Aorta (tissue), 5 donors: ENCODE measurements at regions not wholly inside any gene's neighbourhood (a gene's known extent, or its start where the extent isn't known, plus 50 kb on each side); places are given as distances from the start of the nearest gene placed in this dataset.

Experiments
- ATAC-seq: fragments of 200-7000 bp; cut with Tn5 transposase; one replicate; pipeline ENCODE4 v1.9.1; 2022; ENCODE audit warnings: moderate library complexity; ENCODE audit not compliant: low FRiP score
- DNase-seq, 2 donors: peaks; one replicate each; pipeline ENCODE4 v3.0.0-alpha.2; 2020
- H3K27ac ChIP-seq, 2 donors: one replicate each; pipeline ENCODE4 v1.5.1; 2013; ENCODE audit warnings: low read length in 2 of 2, mild to moderate bottlenecking in 2 of 2, moderate library complexity in 2 of 2, control low read depth in 1 of 2, inconsistent platforms in 1 of 2, low read depth in 1 of 2
- H3K27me3 ChIP-seq, 2 donors: one replicate each; pipeline ENCODE4 v1.6.1; 2013; ENCODE audit warnings: control low read depth in 1 of 2, low read length in 1 of 2, mild to moderate bottlenecking in 1 of 2, moderate library complexity in 1 of 2; ENCODE audit not compliant: insufficient read depth in 2 of 2, control insufficient read depth in 1 of 2
- H3K36me3 ChIP-seq, 2 donors: one replicate each; pipeline ENCODE4 v1.6.1; 2013; ENCODE audit warnings: control low read depth in 1 of 2, low read length in 1 of 2, mild to moderate bottlenecking in 1 of 2; ENCODE audit not compliant: insufficient read depth in 2 of 2, control insufficient read depth in 1 of 2
- H3K4me1 ChIP-seq, 2 donors: one replicate each; pipeline ENCODE4 v1.6.1; 2013; ENCODE audit warnings: low read length in 2 of 2, control low read depth in 1 of 2, mild to moderate bottlenecking in 1 of 2, moderate library complexity in 1 of 2; ENCODE audit not compliant: insufficient read depth in 2 of 2, control insufficient read depth in 1 of 2
- H3K4me3 ChIP-seq, 2 donors: one replicate each; pipeline ENCODE4 v1.5.1; 2013; ENCODE audit warnings: low read length in 2 of 2, control low read depth in 1 of 2, mild to moderate bottlenecking in 1 of 2
- H3K9me3 ChIP-seq: one replicate; pipeline ENCODE4 v1.6.1; 2013; ENCODE audit warnings: mild to moderate bottlenecking, low read length; ENCODE audit not compliant: control insufficient read depth
- WGBS, 2 donors: extraction: QIAGEN DNeasy Blood & Tissue Kit; methylation state at CpG; one replicate each; pipeline ENCODE4 v1.1.7; 2013; 5-methylcytosine and 5-hydroxymethylcytosine counted together
- intact Hi-C, 2 donors: fragments of 100-400 bp; cut with DNase I; formaldehyde crosslinking; loops; one replicate each; pipeline versions ENCODE4 v1.14.2 to v1.15.0; 2022
- donor health status: healthy with polysubstance abuse.
- donor health status: Bipolar disorder and iron deficiency.
- donor health status: DM: no; HTN: no; CAD: no.
- donor health status: DM: no; HTN: no; CAD: no.
- donor health status: DM: yes; HTN: yes; CAD: no.

- Histone ChIP-seq H3K9me3 (peaks cover 1% of the 10 kb centered on the region), H3K27ac (no peak overlapping the region), H3K4me3 (no peak overlapping the region), H3K27me3 (no peaks in the 10 kb centered on the region), H3K4me1 (no peaks in the 10 kb centered on the region), H3K36me3 (no peaks in the 10 kb centered on the region)
- WGBS, 2 donors = 12 to 15% methylated on average over 2 of the region's 2 CpGs
- ATAC-seq = no peak
- intact Hi-C loops = no loop called here
- no peak for DNase-seq
Measured at GRCh38 chr10:111705021-111705420, 478.5 kb downstream of the GPAM start.

- H3K4me1 ChIP-seq = no peaks in the 10 kb centered on the region
- H3K4me3 ChIP-seq = no peak overlapping the region
- DNase-seq = no peak
- H3K27me3 ChIP-seq = no peaks in the 10 kb centered on the region
- no peaks in the 10 kb centered on the region for H3K36me3 ChIP-seq
- peaks cover 1% of the 10 kb centered on the region for H3K9me3 ChIP-seq
- no peak overlapping the region for H3K27ac ChIP-seq
- no peak for ATAC-seq
- WGBS, 2 donors = 93 to 96% methylated on average over 4 of the region's 4 CpGs
- intact Hi-C loops = no loop called here
Measured at GRCh38 chr10:111706331-111706730, 477.2 kb downstream of the GPAM start.

DNA sequence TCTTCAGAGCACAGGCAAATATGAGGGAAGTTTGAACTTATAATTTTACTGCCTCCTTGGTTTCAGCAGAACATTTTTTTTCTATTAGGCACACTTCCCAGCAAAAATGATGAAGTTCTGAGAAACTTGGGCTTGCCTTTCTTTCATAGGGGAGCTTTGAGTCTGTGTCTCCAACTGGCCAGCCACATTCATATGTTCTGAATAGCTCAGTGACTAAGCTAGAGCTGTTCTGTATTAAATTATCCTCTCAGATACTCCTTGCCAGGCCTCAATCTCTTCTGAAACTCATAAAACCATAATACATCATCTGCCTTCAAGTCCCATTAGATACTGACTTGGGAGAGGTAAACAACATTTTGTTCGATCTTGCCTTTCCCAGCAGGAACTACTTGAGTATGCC is 476.5 kb downstream of the GPAM start:
- H3K4me3 ChIP-seq = no peak overlapping the region
- WGBS, 2 donors = 44 to 48% methylated on average over 1 of the region's 1 CpG
- H3K9me3 ChIP-seq = peaks cover 3% of the 10 kb centered on the region
- DNase-seq (no peak), ATAC-seq (peak; percentile 51)
- H3K27me3 ChIP-seq = no peaks in the 10 kb centered on the region
- intact Hi-C loops = no loop called here
- no peaks in the 10 kb centered on the region for H3K4me1 ChIP-seq
- H3K27ac ChIP-seq = no peak overlapping the region
- H3K36me3 ChIP-seq = no peaks in the 10 kb centered on the region

- intact Hi-C loops = no loop called here
- Histone ChIP-seq H3K27me3 (no peaks in the 10 kb centered on the region), H3K36me3 (no peaks in the 10 kb centered on the region), H3K9me3 (peaks cover 5% of the 10 kb centered on the region), H3K27ac (no peak overlapping the region), H3K4me3 (no peak overlapping the region), H3K4me1 (no peaks in the 10 kb centered on the region)
- no peak for DNase-seq
- 64 to 67% methylated on average over 4 of the region's 4 CpGs for WGBS, 2 donors
- no peak for ATAC-seq
Measured at GRCh38 chr10:111709603-111710002, 474.0 kb downstream of the GPAM start.

GRCh38 chr10:111716032-111716431 is 467.5 kb downstream of the GPAM start:
- ATAC-seq (no peak), DNase-seq (no peak)
- H3K27me3 ChIP-seq = no peaks in the 10 kb centered on the region
- H3K4me3 ChIP-seq = no peak overlapping the region
- peaks cover 3% of the 10 kb centered on the region for H3K9me3 ChIP-seq
- H3K36me3 ChIP-seq = no peaks in the 10 kb centered on the region
- H3K27ac ChIP-seq = no peak overlapping the region
- intact Hi-C loops = no loop called here
- no peaks in the 10 kb centered on the region for H3K4me1 ChIP-seq

GRCh38 chr10:111724121-111724520 is 459.4 kb downstream of the GPAM start:
- no peak for ATAC-seq
- WGBS, 2 donors = 59 to 66% methylated on average over 1 of the region's 1 CpG
- Histone ChIP-seq H3K9me3 (no peaks in the 10 kb centered on the region), H3K27ac (no peak overlapping the region), H3K4me3 (no peak overlapping the region), H3K4me1 (no peaks in the 10 kb centered on the region), H3K27me3 (no peaks in the 10 kb centered on the region), H3K36me3 (no peaks in the 10 kb centered on the region)
- DNase-seq = no peak
- intact Hi-C loops = no loop called here

- intact Hi-C loops = no loop called here
- Histone ChIP-seq H3K4me3 (no peak overlapping the region), H3K27me3 (no peaks in the 10 kb centered on the region), H3K4me1 (no peaks in the 10 kb centered on the region), H3K9me3 (no peaks in the 10 kb centered on the region), H3K36me3 (no peaks in the 10 kb centered on the region), H3K27ac (no peak overlapping the region)
- DNase-seq = no peak
- no peak for ATAC-seq
Measured at GRCh38 chr10:111725050-111725449, 458.5 kb downstream of the GPAM start.

GRCh38 chr10:111732166-111732785 is 451.3 kb downstream of the GPAM start:
- DNase-seq = no peak
- Histone ChIP-seq H3K27me3 (peaks cover 0 to 1% of the 10 kb centered on the region in 2 donors), H3K27ac (no peak overlapping the region), H3K4me1 (no peaks in the 10 kb centered on the region), H3K36me3 (no peaks in the 10 kb centered on the region), H3K4me3 (no peak overlapping the region), H3K9me3 (peaks cover 2% of the 10 kb centered on the region)
- intact Hi-C loops = no loop called here
- no peak for ATAC-seq
- WGBS, 2 donors = 63 to 67% methylated on average over 1 of the region's 1 CpG

DNA sequence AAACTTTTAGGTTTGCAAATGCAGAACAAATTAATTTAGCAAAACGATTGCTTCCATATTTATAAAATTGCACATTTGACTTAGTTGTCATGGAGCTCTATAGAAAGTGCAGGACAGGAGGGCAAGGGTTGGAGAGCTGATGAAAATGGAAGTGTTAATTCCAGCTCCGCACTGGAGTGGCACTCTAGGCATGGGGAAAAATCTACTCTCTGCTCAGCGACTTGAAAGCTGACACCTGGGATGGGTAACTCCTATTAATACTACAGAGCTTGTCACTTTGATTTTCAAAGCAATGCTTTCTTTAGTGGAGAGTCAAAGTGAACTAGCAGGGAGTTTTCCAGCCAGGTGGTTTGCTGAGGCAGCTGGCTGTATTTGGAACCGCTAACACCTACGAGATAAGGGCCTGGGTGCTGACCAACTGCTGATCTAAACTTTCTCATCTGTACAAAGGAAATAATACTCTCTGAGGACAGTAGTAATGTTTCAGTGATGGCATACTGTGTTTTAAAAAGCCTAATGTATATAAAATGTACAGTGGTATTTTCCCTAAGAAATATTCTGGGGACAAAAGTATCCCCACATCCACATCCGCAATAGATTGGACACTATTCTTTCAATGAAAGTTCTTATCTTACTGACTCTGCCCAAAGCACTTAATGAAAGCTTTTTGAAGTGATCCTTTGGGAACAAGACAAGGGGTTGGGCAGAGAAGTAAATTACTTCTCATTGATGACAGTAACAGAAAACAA is 444.3 kb downstream of the GPAM start:
- peaks cover 0 to 1% of the 10 kb centered on the region in 2 donors for H3K27me3 ChIP-seq
- no peak for DNase-seq
- H3K36me3 ChIP-seq = no peaks in the 10 kb centered on the region
- no peak for ATAC-seq
- H3K9me3 ChIP-seq = peaks cover 2% of the 10 kb centered on the region
- H3K27ac ChIP-seq = no peak overlapping the region
- 42 to 43% methylated on average over 6 of the region's 6 CpGs for WGBS, 2 donors
- no peaks in the 10 kb centered on the region for H3K4me1 ChIP-seq
- no peak overlapping the region for H3K4me3 ChIP-seq
- intact Hi-C loops = no loop called here
